ENCODE measurements at regions not wholly inside any gene's neighbourhood (a gene's known extent, or its start where the extent isn't known, plus 50 kb on each side); places are given as distances from the start of the nearest gene placed in this dataset.

- Histone ChIP-seq H3K9me3 (replicated peaks; ENCODE audit: insufficient read depth, low read length) (no peaks in the 10 kb centered on the region), H3K27ac (ENCODE audit: low read length) (no peak overlapping the region), H3K9ac (ENCODE audit: low read length) (no peak overlapping the region), H3K4me1 (ENCODE audit: low read length) (peaks cover 3% of the 10 kb centered on the region; the same call in 1 of the 2 replicates), H3K4me3 (ENCODE audit: low read length) (no peak overlapping the region), H2AFZ (ENCODE audit: low read length) (no peak overlapping the region), H3K27me3 (replicated peaks; ENCODE audit: insufficient read depth, low read length) (no peaks in the 10 kb centered on the region), H4K20me1 (ENCODE audit: insufficient read depth, low read length) (no peaks in the 10 kb centered on the region), H3K4me2 (ENCODE audit: low read depth, low read length) (no peak overlapping the region), H3K9me2 (replicated peaks; ENCODE audit: insufficient read depth, low read length) (no peaks in the 10 kb centered on the region), H3K36me3 (replicated peaks; ENCODE audit: insufficient read depth, low read length) (no peaks in the 10 kb centered on the region), H3K79me2 (ENCODE audit: low read length) (no peaks in the 10 kb centered on the region), H3F3A (ENCODE audit: insufficient read depth, low read length) (no peaks in the 10 kb centered on the region)
- DNase-seq: no peak
- TF ChIP-seq, protein P1, sequence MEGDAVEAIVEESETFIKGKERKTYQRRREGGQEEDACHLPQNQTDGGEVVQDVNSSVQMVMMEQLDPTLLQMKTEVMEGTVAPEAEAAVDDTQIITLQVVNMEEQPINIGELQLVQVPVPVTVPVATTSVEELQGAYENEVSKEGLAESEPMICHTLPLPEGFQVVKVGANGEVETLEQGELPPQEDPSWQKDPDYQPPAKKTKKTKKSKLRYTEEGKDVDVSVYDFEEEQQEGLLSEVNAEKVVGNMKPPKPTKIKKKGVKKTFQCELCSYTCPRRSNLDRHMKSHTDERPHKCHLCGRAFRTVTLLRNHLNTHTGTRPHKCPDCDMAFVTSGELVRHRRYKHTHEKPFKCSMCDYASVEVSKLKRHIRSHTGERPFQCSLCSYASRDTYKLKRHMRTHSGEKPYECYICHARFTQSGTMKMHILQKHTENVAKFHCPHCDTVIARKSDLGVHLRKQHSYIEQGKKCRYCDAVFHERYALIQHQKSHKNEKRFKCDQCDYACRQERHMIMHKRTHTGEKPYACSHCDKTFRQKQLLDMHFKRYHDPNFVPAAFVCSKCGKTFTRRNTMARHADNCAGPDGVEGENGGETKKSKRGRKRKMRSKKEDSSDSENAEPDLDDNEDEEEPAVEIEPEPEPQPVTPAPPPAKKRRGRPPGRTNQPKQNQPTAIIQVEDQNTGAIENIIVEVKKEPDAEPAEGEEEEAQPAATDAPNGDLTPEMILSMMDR (IDR thresholded peaks at IDR 0.05; ENCODE audit: low read length): no peak
- TF ChIP-seq EZH2 (optimal IDR thresholded peaks at IDR 0.05; ENCODE audit: low read depth, low read length): no peak
- TF ChIP-seq EZH2phosphoT487 (IDR thresholded peaks at IDR 0.05; ENCODE audit: low read length): no peak
Observed at GRCh38 chr4:124961138-124961750, 248.7 kb upstream of the ANKRD50 start.

GRCh38 chr4:124958847-124959246 lies 246.3 kb upstream of the ANKRD50 start:
- Histone ChIP-seq H3K27ac (ENCODE audit: low read length) (no peak overlapping the region), H3K4me2 (ENCODE audit: low read depth, low read length) (peak overlapping the region; percentile 48; the same call in 1 of the 2 replicates), H4K20me1 (ENCODE audit: insufficient read depth, low read length) (no peaks in the 10 kb centered on the region), H3K36me3 (replicated peaks; ENCODE audit: insufficient read depth, low read length) (no peaks in the 10 kb centered on the region), H3K4me3 (ENCODE audit: low read length) (peak overlapping the region; percentile 20; the same call in 1 of the 2 replicates), H3F3A (ENCODE audit: insufficient read depth, low read length) (no peaks in the 10 kb centered on the region), H3K79me2 (ENCODE audit: low read length) (no peaks in the 10 kb centered on the region), H2AFZ (ENCODE audit: low read length) (peak overlapping the region; percentile 45; the same call in 1 of the 2 replicates), H3K9me3 (replicated peaks; ENCODE audit: insufficient read depth, low read length) (no peaks in the 10 kb centered on the region), H3K9me2 (replicated peaks; ENCODE audit: insufficient read depth, low read length) (no peaks in the 10 kb centered on the region), H3K4me1 (ENCODE audit: low read length) (peaks cover 3% of the 10 kb centered on the region; the same call in 1 of the 2 replicates), H3K27me3 (replicated peaks; ENCODE audit: insufficient read depth, low read length) (no peaks in the 10 kb centered on the region), H3K9ac (ENCODE audit: low read length) (peak overlapping the region; percentile 16; the same call in 1 of the 2 replicates)
- peak; percentile 41 for DNase-seq
- TF ChIP-seq, protein P1 (IDR thresholded peaks at IDR 0.05; ENCODE audit: low read length): no peak
- TF ChIP-seq EZH2 (optimal IDR thresholded peaks at IDR 0.05; ENCODE audit: low read depth, low read length) (no peak), EZH2phosphoT487 (IDR thresholded peaks at IDR 0.05; ENCODE audit: low read length) (no peak)

DNA sequence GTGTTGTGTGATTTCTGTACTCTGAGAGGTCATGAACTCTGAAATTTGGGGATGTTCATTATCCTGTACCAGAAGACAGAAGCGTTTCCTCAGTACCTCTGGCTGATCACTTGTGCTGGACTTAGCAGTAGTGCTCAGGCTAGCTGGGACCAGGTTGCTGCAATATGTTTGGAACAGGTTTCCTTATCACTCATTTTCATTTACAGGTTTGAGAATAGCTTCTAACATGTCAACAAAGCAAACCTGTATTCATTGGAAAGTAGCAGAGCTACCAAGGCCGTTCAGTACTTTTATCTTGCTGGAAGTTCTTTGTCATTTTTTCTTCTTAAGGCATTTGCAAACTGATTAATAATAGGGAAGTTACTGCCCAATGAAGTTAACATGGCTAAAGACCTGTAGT lies 242.9 kb upstream of the ANKRD50 start:
- DNase-seq: no peak
- TF ChIP-seq EZH2phosphoT487 (IDR thresholded peaks at IDR 0.05; ENCODE audit: low read length) (no peak), EZH2 (optimal IDR thresholded peaks at IDR 0.05; ENCODE audit: low read depth, low read length) (no peak)
- TF ChIP-seq, protein P1 (IDR thresholded peaks at IDR 0.05; ENCODE audit: low read length): no peak
- no peak overlapping the region for H3K27ac ChIP-seq (ENCODE audit: low read length)

More for the DNA sequence above, 242.9 kb upstream of the ANKRD50 start:
- Histone ChIP-seq H3K9me3 (replicated peaks; ENCODE audit: insufficient read depth, low read length) (no peaks in the 10 kb centered on the region), H3K9ac (ENCODE audit: low read length) (no peak overlapping the region), H3K4me1 (ENCODE audit: low read length) (peaks cover 3% of the 10 kb centered on the region; the same call in 1 of the 2 replicates), H3K79me2 (ENCODE audit: low read length) (no peaks in the 10 kb centered on the region), H3K4me2 (ENCODE audit: low read depth, low read length) (no peak overlapping the region), H4K20me1 (ENCODE audit: insufficient read depth, low read length) (no peaks in the 10 kb centered on the region), H3K9me2 (replicated peaks; ENCODE audit: insufficient read depth, low read length) (no peaks in the 10 kb centered on the region), H3K36me3 (replicated peaks; ENCODE audit: insufficient read depth, low read length) (no peaks in the 10 kb centered on the region), H3K4me3 (ENCODE audit: low read length) (no peak overlapping the region), H3F3A (ENCODE audit: insufficient read depth, low read length) (no peaks in the 10 kb centered on the region), H2AFZ (ENCODE audit: low read length) (no peak overlapping the region), H3K27me3 (replicated peaks; ENCODE audit: insufficient read depth, low read length) (no peaks in the 10 kb centered on the region)
